NCI-H345 treated with DMSO at 0.1 percent for 48 hours (cell line): ENCODE measurements at regions not wholly inside any gene's neighbourhood (a gene's known extent, or its start where the extent isn't known, plus 50 kb on each side); places are given as distances from the start of the nearest gene placed in this dataset.

ENCODE experiments used
- DNase-seq: peaks from one replicate; lab custom pipeline; 2025; ENCODE audit not compliant: unreplicated experiment; lab: John Stamatoyannopoulos, UW

- DNase-seq, result no peak
These were observed 150.9 kb downstream of the TBX5 start for GRCh38 chr12:114254998-114255397.

- DNase-seq, result no peak
These were observed 151.8 kb downstream of the TBX5 start for GRCh38 chr12:114253976-114254778.

DNA sequence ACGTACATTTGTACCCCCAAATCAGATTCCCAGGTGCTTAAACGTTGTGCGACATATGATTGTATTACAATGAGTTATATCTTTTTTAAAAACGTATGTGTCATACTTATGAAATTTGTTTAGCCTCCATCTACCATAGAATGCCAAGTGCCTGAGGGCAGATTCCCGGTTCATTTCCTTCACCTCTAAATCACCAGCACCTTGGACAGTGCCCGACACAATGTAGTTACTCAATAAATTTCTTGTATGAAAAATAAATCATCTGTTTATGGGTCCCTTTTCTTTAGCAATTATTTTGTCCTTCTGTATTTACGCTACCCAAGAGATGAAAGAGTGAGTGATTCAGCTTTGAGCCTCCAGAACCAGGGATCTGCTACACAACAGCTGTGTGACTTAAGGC, 157.4 kb downstream of the TBX5 start:
- DNase-seq, result no peak

DNA sequence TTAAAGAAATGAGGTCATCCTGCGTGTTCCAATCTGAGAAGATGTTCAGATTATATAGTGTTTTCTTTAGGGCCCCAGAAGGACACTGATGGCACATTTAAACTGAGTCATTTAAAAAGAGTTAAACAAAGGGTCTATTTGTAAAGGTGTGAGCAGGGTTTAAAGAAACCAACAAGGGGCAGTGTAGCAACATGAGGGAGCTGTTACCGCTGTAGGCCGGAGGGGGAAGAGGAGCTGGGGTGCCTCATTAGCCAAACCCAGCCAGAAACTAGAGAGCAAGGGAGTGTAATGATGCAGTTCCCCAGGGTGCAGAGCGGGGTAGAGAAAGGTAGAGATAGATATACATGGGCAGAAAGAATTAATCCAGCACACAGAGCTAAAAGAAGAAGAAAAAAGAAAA, 160.4 kb downstream of the TBX5 start:
- no peak for DNase-seq

- DNase-seq, result no peak
These were observed 163.9 kb downstream of the TBX5 start for GRCh38 chr12:114241973-114242434.

DNA sequence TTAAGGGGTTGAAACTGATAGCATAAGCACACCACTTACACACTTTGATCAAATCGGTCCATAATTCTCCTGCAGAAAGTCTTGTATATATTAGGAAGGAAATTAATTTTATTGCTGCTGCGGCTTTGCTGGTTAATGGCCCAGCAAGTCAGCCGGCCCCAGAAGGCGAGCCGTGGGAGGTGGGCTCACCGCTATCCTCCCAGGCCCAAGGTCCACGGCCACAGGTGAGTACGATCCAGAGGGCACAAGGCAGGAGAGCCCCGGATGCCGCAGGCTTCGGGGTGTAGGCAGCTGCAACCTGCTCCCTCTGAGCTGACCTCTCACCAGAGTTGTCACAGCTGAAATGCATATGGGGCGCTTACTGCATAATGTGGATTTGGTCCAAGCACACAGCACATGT, 165.7 kb downstream of the TBX5 start:
- no peak for DNase-seq

DNA sequence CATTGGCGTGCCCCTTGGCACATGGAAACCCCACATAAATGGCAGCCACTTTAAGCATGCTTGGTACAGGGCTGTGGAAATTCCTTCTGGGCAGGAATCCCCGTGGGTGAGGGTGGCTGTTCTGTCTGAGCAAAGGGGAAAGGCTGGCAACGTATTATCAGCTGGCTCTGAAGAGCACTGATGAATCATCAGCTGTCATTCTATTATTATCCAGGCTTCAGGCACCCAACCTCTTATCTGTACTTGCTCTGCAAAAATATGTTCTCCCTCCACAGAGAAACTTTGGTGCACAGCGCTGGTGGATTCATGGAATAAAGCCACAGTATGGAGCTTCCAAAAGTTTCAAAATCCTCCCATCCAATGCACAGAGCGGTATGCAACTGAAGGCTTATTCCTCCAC, 167.1 kb downstream of the TBX5 start:
- DNase-seq, result no peak

- no peak for DNase-seq
These were observed 168.7 kb downstream of the TBX5 start for GRCh38 chr12:114237230-114237629.

DNA sequence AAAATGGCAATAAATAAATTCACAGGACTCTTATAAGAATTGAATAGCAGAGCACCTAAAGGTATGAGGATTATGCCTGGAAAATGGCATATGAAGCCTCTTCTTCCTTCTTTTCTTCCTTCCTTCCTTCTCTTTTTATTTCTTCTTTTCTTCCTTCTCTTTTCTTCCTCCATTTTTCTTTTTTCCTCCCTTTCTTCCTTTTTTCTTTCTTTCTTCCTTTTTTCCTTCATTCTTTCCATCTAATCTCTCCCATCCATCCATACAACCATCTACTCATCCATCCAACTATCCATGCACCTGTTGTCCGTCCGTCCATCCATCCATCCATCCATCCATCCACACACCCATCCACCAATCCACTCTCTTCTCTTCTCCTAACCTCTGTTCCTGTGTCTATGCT, 173.8 kb downstream of the TBX5 start:
- DNase-seq, result no peak

GRCh38 chr12:114229150-114229549, 176.8 kb downstream of the TBX5 start:
- no peak for DNase-seq

- no peak for DNase-seq
These were observed 179.6 kb downstream of the TBX5 start for GRCh38 chr12:114226241-114226928.

GRCh38 chr12:114221957-114222630, 183.8 kb downstream of the TBX5 start:
- no peak for DNase-seq

- no peak for DNase-seq
These were observed 184.7 kb downstream of the TBX5 start for GRCh38 chr12:114221136-114221833.

DNA sequence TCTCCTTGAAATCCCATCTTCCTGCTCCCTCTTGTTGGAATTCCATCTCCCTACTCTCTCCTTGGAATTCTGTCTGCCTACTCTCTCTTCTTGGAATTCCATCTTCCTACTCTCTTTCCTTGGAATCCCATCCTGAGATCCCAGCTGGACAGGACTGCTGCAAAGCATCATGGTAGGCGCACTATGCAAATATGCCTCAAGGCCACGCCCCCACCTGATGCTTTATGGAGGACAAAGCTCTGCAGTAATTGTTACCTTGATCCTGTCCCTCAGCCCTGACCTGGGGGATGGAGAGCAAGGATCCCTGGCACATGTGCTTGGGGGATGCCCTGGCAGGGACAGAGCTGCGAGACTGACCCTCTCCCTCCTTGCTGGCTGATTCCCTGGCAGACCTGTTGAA, 185.6 kb downstream of the TBX5 start:
- DNase-seq, result no peak

DNA sequence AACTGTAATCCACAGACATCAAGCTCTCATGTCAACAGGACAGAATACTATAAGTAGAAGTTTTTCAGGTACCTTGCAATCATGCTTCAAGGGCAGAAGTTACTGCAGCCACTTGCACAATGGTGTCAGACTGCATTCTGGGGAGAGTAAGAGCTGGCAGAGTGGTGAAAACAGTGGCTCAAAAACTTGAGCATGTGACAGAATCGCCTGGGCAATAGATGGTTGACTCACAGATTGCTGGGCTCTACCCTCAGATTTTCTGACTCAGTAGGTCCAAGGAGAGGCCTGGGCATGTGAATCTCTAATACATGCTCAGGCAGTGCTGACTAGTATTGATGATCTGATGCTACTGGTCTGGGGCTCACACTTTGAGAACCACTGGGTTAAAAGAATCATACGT, 187.8 kb downstream of the TBX5 start:
- DNase-seq, result no peak

- no peak for DNase-seq
These were observed 190.2 kb downstream of the TBX5 start for GRCh38 chr12:114215746-114216145.

DNA sequence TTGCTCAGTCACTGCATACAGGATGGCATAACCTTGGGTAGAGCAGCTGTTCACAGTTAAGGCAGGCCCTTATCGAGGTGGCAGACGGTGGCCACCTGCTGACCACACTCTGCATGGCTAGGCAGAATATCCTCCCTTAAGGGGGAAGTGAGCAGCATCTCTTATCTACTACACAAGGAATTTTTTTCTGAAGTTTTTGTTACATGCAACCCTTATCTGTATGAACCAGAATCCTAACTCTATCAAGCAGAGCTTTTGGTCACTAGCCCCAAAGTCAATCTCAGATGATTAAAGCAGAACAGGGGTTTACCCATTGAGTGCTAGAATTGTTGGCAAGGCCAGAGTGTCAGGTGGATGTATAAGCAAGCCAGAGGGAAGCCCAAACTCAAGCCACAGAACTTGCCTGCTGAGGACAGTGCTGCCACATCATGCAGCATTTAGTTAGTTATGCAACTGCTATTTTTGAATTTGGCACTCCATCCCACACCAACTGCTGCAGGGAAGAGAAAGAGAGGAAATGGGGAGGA, 192.8 kb downstream of the TBX5 start:
- peak; percentile 2 for DNase-seq

DNA sequence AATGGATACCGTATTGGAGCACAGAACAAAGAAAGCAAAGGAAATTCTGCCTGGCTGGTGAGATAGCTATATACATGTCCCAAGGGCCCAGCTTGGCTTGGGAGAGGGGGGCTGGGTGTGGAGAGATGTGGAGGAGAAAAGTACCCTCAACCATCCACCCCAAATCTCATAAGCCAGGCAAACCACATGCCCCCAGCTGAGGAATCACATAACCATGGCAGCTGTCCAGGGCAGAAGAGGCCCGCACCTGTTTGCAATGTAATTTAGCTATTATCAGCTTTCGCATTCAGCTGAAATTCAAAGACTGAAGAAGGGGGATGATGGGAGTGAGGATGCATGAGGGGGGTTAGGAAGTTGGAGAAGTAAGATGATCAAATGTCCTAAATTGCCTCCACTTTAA, 196.1 kb downstream of the TBX5 start:
- DNase-seq, result peak; percentile 80

- DNase-seq, result no peak
These were observed 199.4 kb downstream of the TBX5 start for GRCh38 chr12:114206525-114206924.

DNA sequence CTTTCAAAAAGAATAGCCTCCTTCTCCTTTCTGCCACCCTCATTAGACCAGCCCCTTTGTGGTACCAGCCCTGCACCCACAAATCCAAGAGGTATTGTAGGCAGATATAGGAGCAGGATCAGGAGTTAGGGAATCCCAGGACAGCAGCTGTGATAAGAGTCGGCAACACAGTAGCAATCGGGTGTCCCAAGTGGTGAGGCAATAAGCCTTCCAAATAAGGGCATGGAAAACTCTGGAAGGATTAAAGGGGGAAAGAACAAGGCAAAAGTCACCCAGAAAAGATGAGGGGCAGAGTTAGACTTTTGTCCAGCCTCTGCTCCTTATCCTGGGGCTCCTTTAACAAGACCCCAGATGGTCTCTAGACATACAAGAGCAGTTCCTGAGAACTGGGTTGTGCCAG, 204.2 kb downstream of the TBX5 start:
- no peak for DNase-seq

DNA sequence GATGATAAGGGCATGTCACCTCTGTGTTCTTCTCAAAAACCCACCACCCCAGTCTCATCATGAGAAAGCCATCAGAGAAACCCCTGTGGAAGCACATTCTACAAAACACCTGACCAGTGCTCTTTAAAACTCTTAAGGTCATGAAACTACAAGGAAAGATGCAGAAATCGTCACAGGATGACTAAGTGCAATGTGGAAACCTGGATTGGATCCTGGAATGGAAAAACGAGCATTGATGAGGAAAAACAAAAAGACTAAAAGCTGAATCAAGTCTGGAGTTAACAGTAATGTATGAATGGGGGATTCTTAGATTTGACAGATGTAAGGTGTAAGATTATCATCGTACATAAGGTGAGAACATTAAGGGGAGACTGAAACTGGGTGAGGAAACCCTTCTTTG, 211.0 kb downstream of the TBX5 start:
- no peak for DNase-seq
